ENCODE measurements at regions not wholly inside any gene's neighbourhood (a gene's known extent, or its start where the extent isn't known, plus 50 kb on each side); places are given as distances from the start of the nearest gene placed in this dataset.

GRCh38 chr2:239865059-239865639 lies 160.0 kb downstream of the NDUFA10 start:
- Mint-ChIP-seq H3K9me3 (no peaks in the 10 kb centered on the region; the same call in 2 of the 3 replicates), H3K4me3 (no peak overlapping the region), H3K36me3 (ENCODE audit: low read depth) (no peaks in the 10 kb centered on the region), H3K4me1 (peaks cover 7% of the 10 kb centered on the region; the same call in 2 of the 3 replicates), H3K27me3 (ENCODE audit: insufficient read depth, low read depth, poor library complexity) (no peaks in the 10 kb centered on the region), H3K27ac (no peak overlapping the region)
- Histone ChIP-seq H3K27me3 (ENCODE audit: insufficient read depth) (no peaks in the 10 kb centered on the region), H2AFZ (no peak overlapping the region), H3K4me2 (no peak overlapping the region), H3K4me1 (ENCODE audit: insufficient read depth) (no peaks in the 10 kb centered on the region), H3K27ac (ENCODE audit: low read depth) (no peak overlapping the region), H3K79me2 (replicated peaks; ENCODE audit: insufficient read depth) (no peaks in the 10 kb centered on the region), H3K4me3 (no peak overlapping the region), H3F3A (replicated peaks; ENCODE audit: low read depth) (peaks cover 32% of the 10 kb centered on the region), H3K36me3 (ENCODE audit: insufficient read depth) (no peaks in the 10 kb centered on the region), H4K20me1 (replicated peaks; ENCODE audit: insufficient read depth) (no peaks in the 10 kb centered on the region), H3K9me2 (ENCODE audit: insufficient read depth) (no peaks in the 10 kb centered on the region; the same call in 1 of the 2 replicates)
- DNase-seq (ENCODE audit: low spot score) (no peak), ATAC-seq (no peak)
- TF ChIP-seq ZNF462 (CRISPR knock-in tag; IDR thresholded peaks at IDR 0.05) (no peak), REST (IDR thresholded peaks at IDR 0.05; ENCODE audit: unreplicated experiment) (no peak), EZH2phosphoT487 (IDR thresholded peaks at IDR 0.05; ENCODE audit: unreplicated experiment) (no peak), JUNB (IDR thresholded peaks at IDR 0.05; ENCODE audit: unreplicated experiment) (no peak), ETS1 (IDR thresholded peaks at IDR 0.05) (no peak), POLR2AphosphoS5 (IDR thresholded peaks at IDR 0.05; ENCODE audit: low read depth) (no peak), ZNF114 (CRISPR knock-in tag; IDR thresholded peaks at IDR 0.05) (no peak), ZNF331 (CRISPR knock-in tag; IDR thresholded peaks at IDR 0.05; ENCODE audit: low read depth) (no peak)
